Activated naive CD8-positive, alpha-beta T cell treated with anti-CD3 and anti-CD28 coated beads, Interleukin-2, amount 50 U/mL, for 24 hours (primary cell): ENCODE measurements at regions not wholly inside any gene's neighbourhood (a gene's known extent, or its start where the extent isn't known, plus 50 kb on each side); places are given as distances from the start of the nearest gene placed in this dataset.

ENCODE experiments used
- ATAC-seq: fragments of 150-1000 bp; cut with Tn5 transposase; one replicate; pipeline ENCODE4 v1.10.0; 2021
- DNase-seq: peaks from one replicate; pipeline ENCODE4 v3.0.0; 2021
- H3K27ac Mint-ChIP-seq: one replicate; pipeline ENCODE4 v1.8.0; 2021; ENCODE audit warnings: mild to moderate bottlenecking, mixed read lengths
- H3K27me3 Mint-ChIP-seq: one replicate; pipeline ENCODE4 v1.8.0; 2021; ENCODE audit warnings: mixed read lengths
- H3K36me3 Mint-ChIP-seq: one replicate; pipeline ENCODE4 v1.8.0; 2021; ENCODE audit warnings: low read depth, mixed read lengths
- H3K4me1 Mint-ChIP-seq: one replicate; pipeline ENCODE4 v1.8.0; 2021; ENCODE audit warnings: mixed read lengths
- H3K4me3 Mint-ChIP-seq: one replicate; pipeline ENCODE4 v1.8.0; 2021; ENCODE audit warnings: mild to moderate bottlenecking, moderate library complexity, mixed read lengths
- H3K9me3 Mint-ChIP-seq: one replicate; pipeline ENCODE4 v1.8.0; 2021; ENCODE audit warnings: mixed read lengths

- Mint-ChIP-seq H3K27me3 (peaks cover 2% of the 10 kb centered on the region), H3K9me3 (no peaks in the 10 kb centered on the region), H3K4me3 (no peak overlapping the region), H3K27ac (no peak overlapping the region), H3K4me1 (peaks cover 11% of the 10 kb centered on the region), H3K36me3 (no peaks in the 10 kb centered on the region)
- DNase-seq: no peak
- no peak for ATAC-seq
Measured at GRCh38 chr10:110443239-110444003, 54.3 kb upstream of the DUSP5 start.

GRCh38 chr10:110444004-110444337 lies 53.7 kb upstream of the DUSP5 start:
- ATAC-seq (no peak), DNase-seq (no peak)
- H3K36me3 Mint-ChIP-seq: no peaks in the 10 kb centered on the region
- no peak overlapping the region for H3K27ac Mint-ChIP-seq
- H3K4me1 Mint-ChIP-seq: peaks cover 11% of the 10 kb centered on the region
- H3K9me3 Mint-ChIP-seq: no peaks in the 10 kb centered on the region
- H3K4me3 Mint-ChIP-seq: no peak overlapping the region
- peaks cover 2% of the 10 kb centered on the region for H3K27me3 Mint-ChIP-seq

- no peaks in the 10 kb centered on the region for H3K36me3 Mint-ChIP-seq
- H3K9me3 Mint-ChIP-seq: no peaks in the 10 kb centered on the region
- H3K27me3 Mint-ChIP-seq: peaks cover 3% of the 10 kb centered on the region
- H3K4me3 Mint-ChIP-seq: no peak overlapping the region
- no peak for DNase-seq
- H3K4me1 Mint-ChIP-seq: peaks cover 11% of the 10 kb centered on the region
- no peak for ATAC-seq
- H3K27ac Mint-ChIP-seq: no peak overlapping the region
Measured at GRCh38 chr10:110445871-110446270, 51.8 kb upstream of the DUSP5 start.

- no peak overlapping the region for H3K4me3 Mint-ChIP-seq
- no peak overlapping the region for H3K27ac Mint-ChIP-seq
- no peak for ATAC-seq
- H3K4me1 Mint-ChIP-seq: peaks cover 11% of the 10 kb centered on the region
- no peaks in the 10 kb centered on the region for H3K9me3 Mint-ChIP-seq
- H3K27me3 Mint-ChIP-seq: peaks cover 3% of the 10 kb centered on the region
- no peak for DNase-seq
- H3K36me3 Mint-ChIP-seq: no peaks in the 10 kb centered on the region
Measured at GRCh38 chr10:110446277-110446676, 51.4 kb upstream of the DUSP5 start.

- Mint-ChIP-seq H3K4me3 (no peak overlapping the region), H3K36me3 (no peaks in the 10 kb centered on the region), H3K4me1 (peaks cover 6% of the 10 kb centered on the region), H3K27ac (no peak overlapping the region), H3K27me3 (peaks cover 3% of the 10 kb centered on the region), H3K9me3 (no peaks in the 10 kb centered on the region)
- DNase-seq (no peak), ATAC-seq (no peak)
Measured at GRCh38 chr10:110446954-110447608, 50.6 kb upstream of the DUSP5 start.

- H3K4me3 Mint-ChIP-seq: no peak overlapping the region
- H3K4me1 Mint-ChIP-seq: peaks cover 3% of the 10 kb centered on the region
Measured at GRCh38 chr10:110447886-110448285, 49.8 kb upstream of the DUSP5 start.

More at GRCh38 chr10:110447886-110448285, 49.8 kb upstream of the DUSP5 start:
- DNase-seq (no peak), ATAC-seq (no peak)
- Mint-ChIP-seq H3K36me3 (no peaks in the 10 kb centered on the region), H3K27me3 (peaks cover 3% of the 10 kb centered on the region), H3K9me3 (no peaks in the 10 kb centered on the region), H3K27ac (no peak overlapping the region)
